ENCODE measurements at regions not wholly inside any gene's neighbourhood (a gene's known extent, or its start where the extent isn't known, plus 50 kb on each side); places are given as distances from the start of the nearest gene placed in this dataset.
A peak's percentile ranks its signal among the peaks of the same experiment; 100 is the strongest.

DNA sequence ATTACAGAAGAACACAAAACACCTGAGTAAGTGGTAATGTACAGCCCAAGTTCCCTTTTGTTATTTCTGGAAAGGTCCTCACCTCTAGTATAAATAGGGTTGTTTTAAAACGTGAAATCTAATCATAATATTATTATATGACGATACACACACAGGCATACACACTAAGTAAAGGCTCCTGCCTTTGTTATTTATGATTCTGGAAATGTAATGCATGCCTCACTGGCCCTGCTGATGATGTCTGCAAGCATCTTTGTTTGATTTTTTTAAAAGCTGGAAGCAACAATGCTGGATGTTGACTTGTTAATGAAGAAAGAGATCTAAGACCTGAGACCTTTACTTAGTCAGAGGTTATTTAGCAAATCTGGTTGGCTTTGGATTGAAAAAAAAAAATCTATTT, 307.4 kb upstream of the SORCS1 start:
- no peak for DNase-seq

DNA sequence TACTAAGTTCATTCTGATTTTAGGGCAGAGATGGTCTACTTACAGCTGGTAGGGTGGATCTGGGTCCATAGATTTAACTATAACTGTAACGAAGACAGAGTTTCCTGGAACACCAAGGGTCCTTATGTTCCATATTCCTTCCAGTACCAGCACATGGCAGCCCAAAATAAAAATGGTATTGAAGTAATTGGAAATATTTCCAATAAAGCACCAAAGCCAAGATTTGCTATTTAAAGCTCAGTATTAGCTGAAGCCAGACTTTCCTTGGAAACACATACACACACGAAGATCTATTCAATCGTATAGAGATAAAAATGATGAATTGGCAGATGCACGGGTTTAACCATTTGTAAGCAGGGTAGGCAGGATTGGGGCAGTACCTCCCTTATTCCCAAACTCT, 289.1 kb upstream of the SORCS1 start:
- no peak for DNase-seq

DNA sequence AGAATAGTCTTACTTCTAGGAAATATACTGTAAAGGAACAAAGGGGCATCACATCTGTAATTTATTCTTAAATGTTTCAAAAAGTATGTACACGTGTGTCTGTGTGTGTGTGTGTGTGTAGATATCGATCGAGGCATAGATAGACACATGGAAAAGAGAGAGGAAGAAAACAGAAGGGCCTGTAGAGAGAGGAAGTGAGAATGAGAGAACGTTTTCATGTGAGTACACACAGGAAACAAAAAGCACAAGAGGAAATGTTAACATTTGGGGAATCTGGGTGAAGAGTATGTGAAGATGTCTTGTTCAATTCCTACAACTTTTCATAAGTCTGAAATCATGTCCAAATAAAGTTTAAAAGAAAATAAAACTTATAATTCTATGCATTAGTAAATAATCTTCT, 286.5 kb upstream of the SORCS1 start:
- no peak for DNase-seq

DNA sequence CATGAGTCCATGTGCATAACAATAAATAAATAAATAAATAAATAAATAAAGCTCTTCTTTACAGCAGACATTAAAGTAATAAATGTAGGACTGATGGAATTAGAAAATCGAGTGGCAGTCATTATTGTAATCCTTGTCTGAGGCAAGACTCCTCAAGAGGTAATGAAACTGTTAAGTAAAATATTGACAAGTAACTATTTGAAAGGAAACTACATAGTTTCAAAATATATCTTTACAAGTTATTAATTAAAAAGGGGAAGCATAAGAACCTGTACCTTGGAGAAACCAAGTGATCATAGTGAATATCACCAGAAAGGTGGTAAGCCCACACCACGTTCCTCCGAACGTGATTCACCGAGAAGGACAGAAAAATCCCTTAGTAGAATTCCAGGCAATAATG, 285.6 kb upstream of the SORCS1 start:
- no peak for DNase-seq

DNA sequence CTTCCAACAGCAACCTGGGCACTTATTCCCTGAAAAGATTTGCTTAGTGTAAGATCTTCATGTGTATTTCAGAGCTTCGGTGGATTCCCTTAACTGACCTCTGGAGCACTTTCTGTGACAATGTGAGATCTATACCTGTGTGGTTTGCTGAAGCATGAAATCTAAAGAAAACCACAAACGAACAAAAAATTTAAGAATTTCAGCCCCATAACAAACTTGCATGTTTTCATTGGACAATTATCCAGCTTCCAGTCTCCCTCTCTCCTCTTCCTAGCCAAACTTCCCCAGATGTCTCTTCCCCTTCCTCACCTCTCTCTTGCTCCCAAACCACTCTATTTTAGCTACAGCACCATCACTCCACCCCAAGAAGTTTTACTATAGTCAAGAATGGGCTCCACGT, 279.9 kb upstream of the SORCS1 start:
- no peak for DNase-seq

DNA sequence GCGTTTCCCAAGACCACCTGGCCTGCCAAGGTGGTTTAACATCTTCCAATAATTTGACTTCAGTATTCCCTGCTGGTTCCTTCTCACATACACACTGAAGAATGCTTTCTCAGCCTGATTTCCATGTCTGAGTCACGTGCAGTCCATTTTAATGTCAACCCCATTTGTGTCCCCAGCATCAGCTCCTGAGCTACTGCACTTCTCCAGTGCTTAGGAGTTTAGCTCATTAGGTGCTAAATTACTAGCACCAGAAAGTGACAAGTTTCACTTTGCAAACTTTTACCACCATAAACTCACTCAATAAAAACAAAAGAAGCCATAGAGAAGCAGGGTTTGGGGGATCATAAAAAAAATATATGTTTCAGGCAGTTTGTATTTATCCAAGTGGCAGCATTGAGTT, 279.3 kb upstream of the SORCS1 start:
- DNase-seq: no peak

DNA sequence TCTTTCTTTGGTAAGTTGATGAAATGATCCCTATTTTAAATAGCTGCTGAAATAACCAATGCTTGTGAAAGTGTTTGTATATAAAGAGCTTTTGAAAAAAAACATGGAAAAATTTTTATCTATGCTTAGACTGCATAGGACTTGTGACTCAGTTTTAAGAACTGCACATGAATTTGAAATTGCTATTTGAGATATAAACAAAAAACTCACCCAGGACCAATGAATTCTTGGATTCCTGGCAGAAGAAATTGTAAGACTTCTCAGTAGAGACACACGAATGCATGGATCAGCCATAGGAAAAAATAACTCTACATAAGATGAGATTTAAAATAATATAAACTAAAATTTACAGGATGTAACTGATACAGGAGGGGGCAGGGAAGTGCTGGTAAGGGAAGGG, 278.8 kb upstream of the SORCS1 start:
- DNase-seq: no peak

DNA sequence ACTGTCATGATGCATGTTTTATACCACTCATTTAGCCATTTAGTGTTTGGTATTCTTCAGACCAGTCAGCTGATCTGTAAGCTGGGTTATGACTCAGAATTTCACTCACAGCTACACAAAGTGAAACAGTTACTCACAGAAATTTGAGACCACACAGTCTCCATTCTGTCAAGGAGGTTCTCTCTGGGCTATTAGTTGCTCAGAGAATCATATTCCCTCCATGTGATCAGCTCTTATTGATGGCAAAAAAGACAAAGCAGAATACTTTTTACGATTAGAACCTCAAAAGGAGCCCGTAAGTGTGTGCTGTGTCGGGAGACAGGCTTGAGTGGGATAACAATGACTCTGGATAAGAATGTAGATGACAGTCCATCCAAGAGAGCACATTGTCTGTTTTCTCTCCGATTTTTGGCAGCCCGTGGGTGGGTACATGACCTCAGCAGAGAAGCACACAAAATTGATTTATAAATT, 277.6 kb upstream of the SORCS1 start:
- peak; percentile 86 for DNase-seq

DNA sequence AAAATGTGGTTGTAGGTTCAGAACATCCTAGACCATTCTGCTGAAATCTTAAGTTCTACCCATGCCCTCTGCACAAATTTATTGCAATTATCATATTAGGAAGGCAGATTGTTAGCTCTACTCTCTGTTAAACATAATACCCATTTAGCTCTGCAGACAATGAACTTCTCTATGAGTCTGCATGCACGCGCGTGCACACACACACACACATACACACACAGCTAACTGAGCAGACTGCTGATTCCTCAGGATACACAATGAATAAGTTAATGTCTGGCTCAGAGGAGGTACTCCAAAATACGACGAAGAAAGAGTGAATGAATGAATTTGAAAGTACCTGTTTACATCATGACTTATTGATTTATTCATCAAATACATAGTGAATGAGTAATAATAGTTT, 276.2 kb upstream of the SORCS1 start:
- DNase-seq: no peak

DNA sequence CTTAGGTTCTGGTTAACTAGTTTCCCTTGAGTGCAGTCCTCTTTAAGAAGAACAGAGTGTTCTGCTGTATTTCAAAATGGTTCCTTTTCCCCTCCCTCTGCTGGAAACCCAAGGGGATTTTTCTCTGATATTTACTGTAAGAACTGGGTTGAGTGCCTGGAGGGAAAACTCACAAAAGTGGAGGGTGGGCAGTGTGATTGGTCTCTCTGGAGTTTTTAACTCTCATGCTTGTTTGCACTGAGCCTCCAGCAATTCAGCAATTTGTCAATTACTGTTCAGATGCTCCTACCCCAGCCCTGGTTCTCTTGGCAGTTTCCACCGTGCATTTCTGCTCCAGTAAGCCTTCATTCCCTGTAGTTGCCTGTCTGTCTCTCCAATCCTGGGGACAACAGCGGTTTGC, 273.4 kb upstream of the SORCS1 start:
- DNase-seq: no peak

DNA sequence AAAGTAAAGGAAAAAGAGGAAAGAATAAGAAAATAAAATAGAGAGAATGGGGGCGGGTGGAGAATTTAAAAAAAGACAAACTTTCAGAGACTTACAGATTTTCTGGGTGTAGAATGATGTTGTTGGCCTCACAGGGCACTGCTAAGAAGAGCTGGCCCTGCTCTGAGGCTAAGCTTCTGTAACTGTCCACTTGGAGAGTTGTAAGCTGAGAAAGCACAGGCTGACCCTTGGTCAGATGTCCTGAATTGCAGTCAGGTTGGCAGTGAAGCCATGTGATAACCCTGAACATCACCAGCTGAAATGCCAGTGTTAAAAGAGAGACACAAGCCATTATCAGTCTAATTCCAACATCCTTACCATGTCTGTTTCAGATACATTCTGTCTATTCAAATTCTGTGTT, 272.1 kb upstream of the SORCS1 start:
- DNase-seq: no peak

DNA sequence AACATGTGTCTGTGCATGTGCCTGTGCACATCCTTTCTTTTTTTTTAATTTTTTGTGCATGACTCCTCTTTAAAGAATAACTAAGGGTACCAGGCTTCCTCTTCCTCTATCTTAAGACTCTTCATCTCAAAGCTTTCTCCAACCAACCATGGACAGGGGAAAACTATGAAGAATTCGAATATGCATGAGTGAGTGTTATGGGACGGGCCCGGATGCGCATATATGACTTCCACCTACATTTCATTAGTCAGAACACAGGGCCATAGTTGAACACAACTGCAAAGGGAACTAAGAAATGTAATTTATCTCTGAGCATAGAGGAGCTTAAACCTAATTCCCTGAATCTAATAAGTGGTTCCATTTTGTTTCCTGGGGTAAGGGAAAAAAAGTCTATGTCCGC, 270.3 kb upstream of the SORCS1 start:
- DNase-seq: no peak

DNA sequence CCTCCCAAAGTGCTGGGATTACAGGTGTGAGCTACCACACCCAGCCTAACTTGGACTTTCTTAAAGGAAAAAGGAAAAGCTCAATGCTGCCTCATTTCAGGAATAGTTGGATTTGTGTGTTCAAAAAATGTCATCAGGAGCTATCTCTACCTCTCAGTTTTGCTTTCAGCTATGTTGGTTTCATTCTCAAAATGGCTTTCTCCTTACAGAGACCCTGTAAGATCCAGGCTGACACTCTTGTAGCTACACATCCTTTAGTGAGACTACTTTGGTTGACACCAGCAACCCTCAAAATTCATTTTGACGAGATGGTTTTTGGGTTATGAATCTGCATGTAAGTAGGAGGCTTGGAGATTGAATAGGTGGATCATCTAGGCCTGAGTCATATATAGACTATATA, 269.7 kb upstream of the SORCS1 start:
- no peak for DNase-seq

DNA sequence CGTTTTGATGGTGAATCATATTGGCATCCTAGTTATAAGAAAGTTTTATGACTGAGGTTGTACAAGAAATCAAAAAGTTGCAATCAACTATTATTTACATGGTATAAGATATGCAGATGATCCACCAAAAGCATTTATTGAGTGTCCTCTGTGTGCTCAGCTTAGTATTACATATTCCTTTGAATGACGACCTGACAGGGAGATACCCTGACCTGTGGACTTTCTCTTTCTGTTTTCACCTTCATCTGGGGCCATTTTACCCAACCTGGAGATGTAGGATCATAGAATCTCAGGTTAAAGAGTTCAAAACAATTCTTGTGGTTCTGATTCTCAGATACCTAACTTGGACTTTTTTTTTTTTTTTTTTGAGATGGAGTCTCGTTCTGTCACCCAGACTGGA, 269.1 kb upstream of the SORCS1 start:
- DNase-seq: no peak

DNA sequence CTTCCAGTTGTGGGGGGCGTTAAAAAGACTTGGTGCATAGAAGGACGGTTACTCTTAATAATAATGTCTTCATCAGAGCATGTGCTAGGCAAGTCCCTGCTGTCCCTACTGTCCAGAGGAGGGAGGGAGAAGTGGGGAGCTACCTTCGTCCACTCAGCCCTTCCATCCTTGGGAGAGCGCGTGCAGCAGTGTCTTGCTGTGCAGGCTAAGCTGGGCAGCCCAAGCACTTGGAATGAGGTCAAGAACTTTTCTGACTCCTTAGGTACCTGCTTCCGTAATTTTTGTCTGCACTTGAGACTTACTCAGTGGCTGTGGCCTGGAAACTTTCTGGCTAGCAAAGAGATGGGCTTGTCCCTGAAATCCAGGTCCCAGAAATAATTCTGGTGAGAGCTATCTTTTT, 265.9 kb upstream of the SORCS1 start:
- DNase-seq: no peak

DNA sequence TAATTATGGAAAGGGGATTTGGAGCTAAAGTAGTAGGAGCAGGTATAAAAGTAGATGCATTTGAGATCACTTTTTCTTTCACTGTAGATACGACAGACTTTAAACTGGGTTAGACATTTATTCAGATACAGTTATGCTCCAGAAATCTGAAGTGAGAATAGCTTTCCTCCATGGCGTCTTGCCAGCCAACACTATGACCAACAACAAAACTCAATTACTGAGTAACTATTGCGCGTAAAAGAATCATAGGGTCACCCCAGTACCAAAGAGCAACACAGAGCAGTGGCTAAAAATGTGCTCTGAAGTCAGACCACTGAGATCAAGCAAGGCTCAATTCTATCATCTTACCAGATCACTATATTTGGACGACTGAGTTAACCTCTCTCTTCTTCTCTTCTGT, 262.5 kb upstream of the SORCS1 start:
- DNase-seq: no peak

DNA sequence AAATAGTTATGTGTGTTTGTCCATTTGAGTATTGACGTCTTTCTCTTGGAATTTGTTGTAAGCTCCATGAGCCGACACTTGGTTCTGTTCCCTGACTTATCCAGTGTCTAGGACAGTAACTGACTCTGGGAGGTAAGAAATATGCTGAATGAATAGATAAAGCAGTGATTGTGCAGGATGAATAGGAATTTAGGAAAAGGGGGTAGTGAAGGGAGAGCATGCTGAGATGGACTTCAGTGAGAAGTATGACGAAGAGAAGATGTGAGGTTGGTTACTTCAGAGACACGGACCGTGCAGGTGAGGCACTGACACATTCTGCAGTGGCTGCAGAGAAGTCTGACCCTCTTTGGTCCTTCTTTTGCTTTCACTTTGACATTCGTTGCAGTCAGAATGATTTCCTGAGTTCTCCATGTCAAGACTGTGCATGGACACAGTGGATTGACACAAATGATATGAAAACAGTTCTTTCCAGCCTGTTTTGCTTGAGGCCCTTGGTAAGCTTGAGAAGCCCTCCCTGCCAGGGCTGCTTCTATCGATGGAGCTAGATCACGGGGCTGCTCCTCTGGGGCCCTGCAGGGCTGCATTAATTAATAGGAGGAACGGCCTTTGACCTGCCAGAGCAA, 261.5 kb upstream of the SORCS1 start:
- no peak for DNase-seq

DNA sequence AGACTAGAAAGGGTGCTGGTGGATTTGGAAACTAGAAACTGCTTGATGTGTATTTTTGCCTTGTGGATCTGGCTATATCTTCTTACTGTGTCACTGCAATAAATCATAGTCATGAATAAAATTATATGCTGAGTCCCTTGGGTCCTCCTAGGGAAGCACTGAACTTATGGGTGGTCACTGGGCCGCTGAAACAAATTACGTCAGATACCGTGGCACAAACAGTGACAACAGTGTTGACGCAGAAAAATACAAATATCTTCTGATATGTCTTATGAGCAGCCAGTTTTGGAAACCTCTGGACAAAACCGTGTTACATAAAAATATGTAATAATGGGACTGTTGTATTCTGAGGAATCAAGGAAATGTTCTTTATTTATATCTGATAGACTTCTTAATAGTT, 260.1 kb upstream of the SORCS1 start:
- DNase-seq: no peak

DNA sequence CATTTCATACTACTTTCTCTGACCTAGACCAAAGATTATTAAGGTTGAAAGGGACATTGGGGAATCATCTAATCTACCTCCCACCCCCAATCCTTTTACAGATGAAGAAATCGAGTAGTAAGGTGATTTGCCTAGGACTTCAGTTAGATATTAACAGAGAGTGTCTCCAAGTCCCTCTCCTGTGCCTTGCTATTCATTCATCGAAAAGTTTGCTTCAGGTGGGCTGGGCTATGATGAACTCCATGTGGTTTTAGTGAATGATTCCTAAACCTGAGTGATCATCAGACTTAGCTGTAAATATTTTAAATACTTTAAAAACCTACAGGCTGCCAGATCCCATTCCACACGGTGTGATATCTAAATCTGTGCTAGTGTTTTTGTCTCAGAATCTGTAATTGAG, 259.4 kb upstream of the SORCS1 start:
- no peak for DNase-seq

DNA sequence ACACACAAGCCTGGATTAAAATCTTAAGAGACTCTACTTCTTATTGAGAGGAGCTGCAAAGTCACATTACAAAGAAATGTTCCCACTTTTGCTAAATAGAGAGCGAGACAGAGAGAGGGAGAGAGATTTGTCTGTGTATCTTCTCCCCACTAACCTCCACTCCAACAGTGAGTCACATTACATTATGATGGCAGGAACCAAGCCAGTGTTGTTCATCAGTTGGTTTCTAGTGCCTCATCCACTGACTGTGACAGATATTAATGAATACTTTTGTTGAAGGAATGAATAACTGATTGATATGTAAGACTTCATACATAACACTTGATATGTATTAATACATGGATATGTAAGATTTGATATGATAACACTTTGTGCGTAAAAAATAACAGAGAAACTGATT, 258.2 kb upstream of the SORCS1 start:
- no peak for DNase-seq

DNA sequence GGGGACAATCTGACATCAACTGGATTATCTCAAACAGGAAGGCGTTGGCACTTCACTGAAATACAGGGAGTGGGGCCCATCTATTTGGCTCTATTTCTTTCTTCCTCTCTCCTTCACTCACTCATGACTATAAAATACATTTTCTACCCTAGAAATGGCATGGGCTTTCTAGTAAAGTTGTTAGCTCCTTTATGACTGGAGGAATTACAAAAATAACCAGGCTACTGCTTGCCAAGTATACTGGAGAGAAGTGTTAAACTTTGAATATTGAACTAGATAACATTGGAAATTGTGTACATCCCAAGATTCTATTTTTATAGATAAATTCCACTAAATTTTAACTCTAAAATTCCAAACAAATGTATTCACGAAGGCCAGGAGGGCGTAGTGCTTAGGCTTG, 255.7 kb upstream of the SORCS1 start:
- DNase-seq: no peak

DNA sequence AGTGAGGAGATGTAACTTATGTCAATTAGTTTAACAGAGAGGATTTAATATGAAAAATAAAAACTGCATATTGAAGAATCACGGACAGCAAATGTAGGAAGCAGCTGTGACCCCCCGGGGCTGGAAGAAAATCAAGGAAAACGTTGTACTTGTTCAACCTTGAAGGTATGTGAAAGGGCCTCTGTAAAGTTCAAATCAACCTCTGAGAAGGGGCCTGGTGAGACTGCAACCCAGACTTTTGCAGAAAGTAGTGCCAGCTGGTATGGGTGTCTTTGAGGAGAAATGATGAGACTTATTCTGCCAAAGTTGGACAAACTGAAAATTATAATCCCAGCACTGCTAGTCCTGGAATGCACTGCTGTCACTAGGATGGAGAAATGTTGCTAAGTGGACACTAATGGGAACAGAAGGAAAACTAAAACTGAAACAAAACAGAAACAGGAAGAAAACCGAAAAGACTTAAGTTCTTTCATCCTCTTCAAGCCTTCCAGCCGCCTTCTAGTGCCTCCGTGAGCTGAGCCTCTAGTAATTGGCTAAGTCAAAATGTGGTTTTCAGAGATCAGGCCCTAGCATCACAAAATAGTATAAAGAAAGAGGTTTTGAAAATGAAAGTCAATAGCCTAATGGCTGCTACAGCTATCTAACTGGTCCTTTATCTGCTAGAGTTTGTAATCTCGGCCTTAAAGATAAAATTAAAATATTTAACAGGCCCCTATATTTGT, 253.7 kb upstream of the SORCS1 start:
- no peak for DNase-seq

DNA sequence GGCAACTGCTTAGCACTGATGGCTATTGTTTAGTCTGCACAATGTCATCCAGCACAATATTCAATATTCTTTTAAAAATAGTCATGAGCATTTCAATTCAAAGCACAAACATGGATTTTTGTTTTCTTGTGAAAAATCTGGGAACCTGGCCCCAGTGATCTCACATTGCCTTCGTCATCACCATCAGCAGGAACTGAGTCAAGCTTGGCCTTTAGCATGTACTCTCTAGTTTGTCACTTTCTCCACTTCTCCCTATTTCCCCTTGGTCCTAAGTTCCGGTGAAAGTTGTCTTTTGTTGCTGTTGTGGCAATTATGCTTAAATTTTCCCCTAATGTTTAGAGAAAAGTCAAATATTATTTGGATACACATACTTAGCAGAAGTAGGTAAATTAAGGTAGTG, 252.9 kb upstream of the SORCS1 start:
- DNase-seq: no peak

DNA sequence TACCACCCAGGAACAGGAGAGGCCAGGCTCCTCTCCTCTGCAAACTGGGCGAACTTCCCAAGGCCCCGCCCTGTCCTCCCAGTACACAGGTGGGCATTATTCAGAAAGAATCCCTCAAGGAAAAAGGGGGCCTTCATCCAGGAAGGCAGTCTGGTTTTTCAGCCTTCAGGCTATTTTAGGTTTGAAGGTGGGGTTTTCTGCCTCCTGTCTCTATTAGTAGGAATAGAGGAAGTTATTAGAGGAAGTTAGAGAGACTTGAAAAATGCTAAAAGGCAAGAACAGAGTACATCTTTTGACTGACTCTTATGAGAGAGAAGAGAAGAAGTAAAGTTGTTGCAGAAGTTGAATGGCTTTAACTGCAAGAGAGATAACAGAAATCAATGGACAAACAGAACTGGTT, 250.9 kb upstream of the SORCS1 start:
- DNase-seq: no peak

DNA sequence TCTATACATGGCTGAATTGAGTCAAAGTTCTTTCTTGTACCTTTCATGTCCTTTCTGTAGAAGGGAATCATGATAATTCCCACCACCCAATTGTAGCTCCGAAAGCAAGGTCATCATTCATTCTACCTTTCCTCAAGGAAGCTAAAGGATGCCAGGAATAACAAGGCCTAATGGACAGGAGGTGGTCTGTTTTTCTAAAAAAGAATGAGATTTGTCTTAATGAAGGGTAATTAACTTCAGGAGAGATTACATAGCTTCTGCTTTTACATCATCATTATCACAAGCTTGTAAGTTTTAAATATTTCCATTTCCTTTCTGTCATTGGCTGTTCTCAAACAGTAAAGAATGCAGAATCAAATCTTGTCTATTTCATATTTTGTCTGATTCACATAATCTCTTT, 249.5 kb upstream of the SORCS1 start:
- DNase-seq: no peak
